GM12878 (cell line): ENCODE measurements at regions not wholly inside any gene's neighbourhood (a gene's known extent, or its start where the extent isn't known, plus 50 kb on each side); places are given as distances from the start of the nearest gene placed in this dataset.

ENCODE experiments used
- ATAC-seq: fragments of 200-7000 bp; cut with Tn5 transposase; 3 replicates; pipeline ENCODE4 v1.9.1; 2020; ENCODE audit warnings: mild to moderate bottlenecking, moderate library complexity
- BruUV-seq: library from RNA; stranded (reverse); fragments of 400-500 nt; replicated peaks from 2 replicates; lab custom pipeline; 2021; lab: Mats Ljungman, UMichigan
- CTCF ChIA-PET: fragments of 300-600 bp; sonication (Branson Sonifier 250); formaldehyde crosslinking; extraction: SDS; loops from one replicate; lab custom pipeline; 2021; ENCODE audit warnings: inconsistent platforms; lab: Yijun Ruan, JAX
- POLR2A ChIA-PET: fragments of 350-600 bp; formaldehyde crosslinking; extraction: SDS; loops from one replicate; lab custom pipeline; 2021; ENCODE audit warnings: inconsistent platforms; lab: Charles Lee
- RAD21 ChIA-PET: fragments of 300-600 bp; sonication (Branson Sonifier 250); formaldehyde crosslinking; loops from one replicate; lab custom pipeline; 2023; ENCODE audit warnings: antibody characterized with exemption; ENCODE audit not compliant: unreplicated experiment; lab: Charles Lee
- SMC1A ChIA-PET: fragments of 300-600 bp; sonication (Branson Sonifier 250); formaldehyde crosslinking; loops from one replicate; lab custom pipeline; 2023; ENCODE audit not compliant: unreplicated experiment, uncharacterized antibody; lab: Charles Lee
- DNase-seq: peaks from one replicate; pipeline ENCODE4 v3.0.0-alpha.2; 2011; ENCODE audit warnings: low read depth, low spot score
- FAIRE-seq: peaks from 3 replicates; lab custom pipeline; 2011; peaks lifted over from hg19 to GRCh38; lab: Jason Lieb, UNC
- H2AFZ ChIP-seq: 2 replicates; pipeline ENCODE4 v1.6.0; 2011; ENCODE audit warnings: low read depth, low read length, control low read depth; ENCODE audit not compliant: control insufficient read depth
- H3K27ac ChIP-seq: 2 replicates; pipeline ENCODE4 v1.5.1; 2011; ENCODE audit warnings: control low read depth; ENCODE audit not compliant: control insufficient read depth, insufficient read depth
- H3K27me3 ChIP-seq, 2 experiments: replicated peaks in 1 of 2; 2 replicates each; pipeline versions ENCODE4 v1.6.0 to v1.6.1; 2011; ENCODE audit warnings: low read length in 1 of 2; ENCODE audit not compliant: control insufficient read depth in 2 of 2, insufficient read depth in 2 of 2
- H3K36me3 ChIP-seq, 2 experiments: 2 replicates each; pipeline ENCODE4 v1.5.1; 2011; ENCODE audit warnings: low read length in 1 of 2; ENCODE audit not compliant: control insufficient read depth in 2 of 2, insufficient read depth in 2 of 2
- H3K4me1 ChIP-seq: 2 replicates; pipeline ENCODE4 v1.6.1; 2011; ENCODE audit warnings: mild to moderate bottlenecking, low read length, moderate library complexity, mixed read lengths; ENCODE audit not compliant: control insufficient read depth, insufficient read depth
- H3K4me2 ChIP-seq: 2 replicates; pipeline ENCODE4 v1.6.0; 2011; ENCODE audit warnings: control low read depth; ENCODE audit not compliant: control insufficient read depth, insufficient read depth
- H3K4me3 ChIP-seq: fragments of 200-600 bp; sonication (generic); 2 replicates; pipeline ENCODE4 v1.5.1; 2016
- H3K79me2 ChIP-seq: 2 replicates; pipeline ENCODE4 v1.6.0; 2011; ENCODE audit warnings: low read length; ENCODE audit not compliant: control insufficient read depth, insufficient read depth
- H3K9ac ChIP-seq: 2 replicates; pipeline ENCODE4 v1.8.0; 2011; ENCODE audit warnings: low read length, control low read depth, mixed read lengths; ENCODE audit not compliant: control insufficient read depth, insufficient read depth
- H3K9me3 ChIP-seq: replicated peaks from 3 replicates; pipeline ENCODE4 v1.5.1; 2011; ENCODE audit warnings: mild to moderate bottlenecking, low read length; ENCODE audit not compliant: control insufficient read depth, insufficient read depth
- H4K20me1 ChIP-seq: 2 replicates; pipeline ENCODE4 v1.6.0; 2011; ENCODE audit not compliant: control insufficient read depth, insufficient read depth
- EGR1 ChIP-seq, 2 experiments: IDR thresholded peaks; 1 replicate in 1 of 2; 2 replicates in 1 of 2; pipeline ENCODE4 v1.6.1; 2011 to 2012; ENCODE audit warnings: low read depth in 2 of 2, low read length in 2 of 2, borderline replicate concordance in 1 of 2, mild to moderate bottlenecking in 1 of 2, moderate library complexity in 1 of 2
- FOXK2 ChIP-seq: fragments of 450-650 bp; IDR thresholded peaks from 2 replicates; pipeline ENCODE4 v1.6.1; 2017; ENCODE audit warnings: mild to moderate bottlenecking, moderate library complexity
- HDAC2 ChIP-seq: fragments of 200-600 bp; sonication (generic); IDR thresholded peaks from 2 replicates; pipeline ENCODE4 v1.6.1; 2017
- HSF1 ChIP-seq: fragments of 150-350 bp; IDR thresholded peaks from 2 replicates; pipeline ENCODE4 v1.6.1; 2014; ENCODE audit warnings: mild to moderate bottlenecking, low read depth, low read length
- POLR2AphosphoS2 ChIP-seq: IDR thresholded peaks from 2 replicates; pipeline ENCODE4 v1.6.1; 2011; ENCODE audit warnings: low read depth, mild to moderate bottlenecking, low read length, improper control_type of control experiment, moderate library complexity
- RUNX3 ChIP-seq: IDR thresholded peaks from 2 replicates; pipeline ENCODE4 v1.6.1; 2012; ENCODE audit warnings: low read length, inconsistent platforms
- TCF3 ChIP-seq: IDR thresholded peaks from 2 replicates; pipeline ENCODE4 v1.6.1; 2012; ENCODE audit warnings: low read depth, mild to moderate bottlenecking, low read length, borderline replicate concordance; ENCODE audit not compliant: insufficient read depth
- YBX1 ChIP-seq: fragments of 450-650 bp; IDR thresholded peaks from 2 replicates; pipeline ENCODE4 v1.6.1; 2016; ENCODE audit warnings: antibody characterized with exemption
- ZNF622 ChIP-seq: fragments of 450-650 bp; IDR thresholded peaks from 2 replicates; pipeline ENCODE4 v1.6.1; 2017; ENCODE audit warnings: mild to moderate bottlenecking, inconsistent platforms
- ZSCAN29 ChIP-seq: fragments of 450-650 bp; IDR thresholded peaks from 2 replicates; pipeline ENCODE4 v1.6.1; 2017; ENCODE audit warnings: mild to moderate bottlenecking, moderate library complexity
- WGBS: methylation state at CpG from one replicate; pipeline ENCODE4 v1.1.6; 2016; ENCODE audit warnings: low lambda C conversion rate; ENCODE audit not compliant: insufficient replicate concordance, insufficient coverage; ENCODE audit errors: missing lambda C conversion rate; 5-methylcytosine and 5-hydroxymethylcytosine counted together
- in situ Hi-C: fragments of 300-500 bp; cut with MboI; formaldehyde crosslinking; loops from 9 replicates; pipeline ENCODE4 v1.14.3; 2018; ENCODE audit warnings: mixed read lengths
- intact Hi-C: fragments of 100-400 bp; cut with micrococcal nuclease; formaldehyde crosslinking; loops from one replicate; pipeline ENCODE4 v1.14.2; 2022; ENCODE audit not compliant: unreplicated experiment
- TF ChIP-seq, protein P1 (sequence below): IDR thresholded peaks from 2 replicates; pipeline ENCODE4 v1.6.1; 2012; ENCODE audit warnings: low read depth, low read length, improper control_type of control experiment
- TF ChIP-seq, protein P2 (sequence below): fragments of 450-650 bp; IDR thresholded peaks from 2 replicates; pipeline ENCODE4 v1.6.1; 2017; ENCODE audit warnings: mild to moderate bottlenecking, moderate library complexity

- Histone ChIP-seq H3K36me3 (no peaks in the 10 kb centered on the region), H3K4me1 (no peaks in the 10 kb centered on the region), H3K9ac (no peak overlapping the region), H4K20me1 (no peaks in the 10 kb centered on the region), H2AFZ (no peak overlapping the region), H3K27me3 (no peaks in the 10 kb centered on the region), H3K9me3 (no peaks in the 10 kb centered on the region), H3K79me2 (no peaks in the 10 kb centered on the region), H3K27ac (no peak overlapping the region), H3K4me3 (no peak overlapping the region), H3K4me2 (no peak overlapping the region)
- ATAC-seq (no peak), FAIRE-seq (no peak), DNase-seq (no peak)
- SMC1A ChIA-PET = no interaction called here
- in situ Hi-C loops = no loop called here
- CTCF ChIA-PET = no interaction called here
- intact Hi-C loops = no loop called here
- TF ChIP-seq ZSCAN29 = no peak
- TF ChIP-seq, protein P1, sequence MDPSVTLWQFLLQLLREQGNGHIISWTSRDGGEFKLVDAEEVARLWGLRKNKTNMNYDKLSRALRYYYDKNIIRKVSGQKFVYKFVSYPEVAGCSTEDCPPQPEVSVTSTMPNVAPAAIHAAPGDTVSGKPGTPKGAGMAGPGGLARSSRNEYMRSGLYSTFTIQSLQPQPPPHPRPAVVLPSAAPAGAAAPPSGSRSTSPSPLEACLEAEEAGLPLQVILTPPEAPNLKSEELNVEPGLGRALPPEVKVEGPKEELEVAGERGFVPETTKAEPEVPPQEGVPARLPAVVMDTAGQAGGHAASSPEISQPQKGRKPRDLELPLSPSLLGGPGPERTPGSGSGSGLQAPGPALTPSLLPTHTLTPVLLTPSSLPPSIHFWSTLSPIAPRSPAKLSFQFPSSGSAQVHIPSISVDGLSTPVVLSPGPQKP = no peak
- BruUV-seq = no TSS peak
- POLR2A ChIA-PET = no interaction called here
- RAD21 ChIA-PET = no interaction called here
Measured at GRCh38 chr2:103512442-103512841, 750.6 kb downstream of the TMEM182 start.

- CTCF ChIA-PET = no interaction called here
- intact Hi-C loops (no loop called here), in situ Hi-C loops (no loop called here)
- Histone ChIP-seq H2AFZ (no peak overlapping the region), H3K27ac (no peak overlapping the region), H3K4me3 (no peak overlapping the region), H3K27me3 (no peaks in the 10 kb centered on the region), H3K36me3 (no peaks in the 10 kb centered on the region), H3K9me3 (no peaks in the 10 kb centered on the region), H3K9ac (no peak overlapping the region), H3K4me2 (no peak overlapping the region), H3K79me2 (no peaks in the 10 kb centered on the region), H4K20me1 (no peaks in the 10 kb centered on the region), H3K4me1 (no peaks in the 10 kb centered on the region)
- ATAC-seq (no peak), DNase-seq (no peak), FAIRE-seq (no peak)
- POLR2A ChIA-PET = no interaction called here
- BruUV-seq = no TSS peak
- SMC1A ChIA-PET = no interaction called here
- WGBS = 0% methylated on average over 1 of the region's 1 CpG
- RAD21 ChIA-PET = no interaction called here
- TF ChIP-seq, protein P2, sequence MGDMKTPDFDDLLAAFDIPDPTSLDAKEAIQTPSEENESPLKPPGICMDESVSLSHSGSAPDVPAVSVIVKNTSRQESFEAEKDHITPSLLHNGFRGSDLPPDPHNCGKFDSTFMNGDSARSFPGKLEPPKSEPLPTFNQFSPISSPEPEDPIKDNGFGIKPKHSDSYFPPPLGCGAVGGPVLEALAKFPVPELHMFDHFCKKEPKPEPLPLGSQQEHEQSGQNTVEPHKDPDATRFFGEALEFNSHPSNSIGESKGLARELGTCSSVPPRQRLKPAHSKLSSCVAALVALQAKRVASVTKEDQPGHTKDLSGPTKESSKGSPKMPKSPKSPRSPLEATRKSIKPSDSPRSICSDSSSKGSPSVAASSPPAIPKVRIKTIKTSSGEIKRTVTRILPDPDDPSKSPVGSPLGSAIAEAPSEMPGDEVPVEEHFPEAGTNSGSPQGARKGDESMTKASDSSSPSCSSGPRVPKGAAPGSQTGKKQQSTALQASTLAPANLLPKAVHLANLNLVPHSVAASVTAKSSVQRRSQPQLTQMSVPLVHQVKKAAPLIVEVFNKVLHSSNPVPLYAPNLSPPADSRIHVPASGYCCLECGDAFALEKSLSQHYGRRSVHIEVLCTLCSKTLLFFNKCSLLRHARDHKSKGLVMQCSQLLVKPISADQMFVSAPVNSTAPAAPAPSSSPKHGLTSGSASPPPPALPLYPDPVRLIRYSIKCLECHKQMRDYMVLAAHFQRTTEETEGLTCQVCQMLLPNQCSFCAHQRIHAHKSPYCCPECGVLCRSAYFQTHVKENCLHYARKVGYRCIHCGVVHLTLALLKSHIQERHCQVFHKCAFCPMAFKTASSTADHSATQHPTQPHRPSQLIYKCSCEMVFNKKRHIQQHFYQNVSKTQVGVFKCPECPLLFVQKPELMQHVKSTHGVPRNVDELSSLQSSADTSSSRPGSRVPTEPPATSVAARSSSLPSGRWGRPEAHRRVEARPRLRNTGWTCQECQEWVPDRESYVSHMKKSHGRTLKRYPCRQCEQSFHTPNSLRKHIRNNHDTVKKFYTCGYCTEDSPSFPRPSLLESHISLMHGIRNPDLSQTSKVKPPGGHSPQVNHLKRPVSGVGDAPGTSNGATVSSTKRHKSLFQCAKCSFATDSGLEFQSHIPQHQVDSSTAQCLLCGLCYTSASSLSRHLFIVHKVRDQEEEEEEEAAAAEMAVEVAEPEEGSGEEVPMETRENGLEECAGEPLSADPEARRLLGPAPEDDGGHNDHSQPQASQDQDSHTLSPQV = no peak
- TF ChIP-seq POLR2AphosphoS2 (no peak), FOXK2 (no peak), HDAC2 (no peak), YBX1 (no peak), EGR1 (IDR thresholded peaks at IDR 0.05; ENCODE audit: borderline replicate concordance in 1 of 2, low read depth in 2 of 2, low read length in 2 of 2) (no peak), TCF3 (no peak), HSF1 (no peak), ZNF622 (no peak), RUNX3 (no peak)
Measured at GRCh38 chr2:103520547-103520946, 758.7 kb downstream of the TMEM182 start.
